ENCODE measurements at regions not wholly inside any gene's neighbourhood (a gene's known extent, or its start where the extent isn't known, plus 50 kb on each side); places are given as distances from the start of the nearest gene placed in this dataset.
"Not testable (repeated sequence)": the region's sequence is repeated elsewhere in the genome, so short reads cannot be mapped to it uniquely, and the experiment has no call there.

GRCh38 chr15:62275831-62276230 lies 110.7 kb upstream of the C2CD4B start:
- DNase-seq, result no peak

GRCh38 chr15:62277816-62278394 lies 112.8 kb upstream of the C2CD4B start:
- DNase-seq, result no peak

GRCh38 chr15:62278534-62278933 lies 113.4 kb upstream of the C2CD4B start:
- no peak for DNase-seq

DNA sequence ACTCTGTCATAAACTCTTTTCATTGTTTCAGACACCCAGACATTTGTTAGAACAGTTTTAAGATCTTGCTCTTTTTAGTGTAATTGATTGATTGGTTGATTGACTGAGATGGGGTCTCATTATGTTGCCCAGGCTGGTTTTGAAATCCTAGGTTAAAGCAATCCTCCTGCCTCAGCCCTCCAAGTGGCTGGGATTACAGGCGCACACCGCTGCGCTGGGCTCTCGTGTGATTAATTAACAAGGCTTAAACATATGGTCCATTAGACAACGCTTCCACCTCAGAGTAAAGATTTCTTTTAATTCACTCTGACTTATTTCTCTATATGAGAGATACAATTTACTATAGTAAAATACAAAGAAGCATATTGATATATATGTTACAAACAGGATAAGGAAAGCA lies 114.0 kb upstream of the C2CD4B start:
- no peak for DNase-seq

DNA sequence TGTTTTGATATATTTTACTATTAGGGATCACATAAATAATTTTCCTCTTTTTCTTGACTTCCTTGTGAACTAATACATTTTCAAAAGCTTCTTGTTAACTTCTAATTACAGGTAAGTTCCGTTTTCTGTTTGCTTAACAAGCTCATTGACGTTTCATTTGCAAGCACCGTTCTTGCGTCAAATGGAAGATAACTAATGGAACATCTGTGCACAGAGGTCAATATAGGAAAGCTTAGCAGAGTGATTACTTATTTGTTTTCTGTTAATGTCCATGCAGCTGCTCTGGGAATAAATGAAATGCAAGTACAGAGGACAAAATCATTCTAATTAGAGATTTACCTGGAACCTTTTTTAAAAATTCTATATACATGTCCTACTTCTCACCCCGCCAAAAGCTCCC lies 115.5 kb upstream of the C2CD4B start:
- no peak for DNase-seq

DNA sequence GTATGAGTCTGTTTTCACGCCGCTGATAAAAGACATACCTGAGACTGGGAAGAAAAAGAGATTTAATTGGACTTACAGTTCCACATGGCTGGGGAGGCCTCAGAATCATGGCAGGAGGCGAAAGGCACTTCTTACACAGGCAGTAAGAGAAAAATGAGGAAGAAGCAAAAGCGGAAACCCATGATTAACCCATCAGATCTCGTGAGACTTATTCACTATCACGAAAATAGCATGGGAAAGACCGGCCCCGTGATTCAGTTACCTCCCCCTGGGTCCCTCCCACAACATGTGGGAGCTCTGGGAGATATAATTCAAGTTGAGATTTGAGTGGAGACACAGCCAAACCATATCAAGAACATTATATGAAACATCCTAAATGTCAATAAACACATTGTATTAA lies 116.7 kb upstream of the C2CD4B start:
- DNase-seq, result not testable (repeated sequence)

DNA sequence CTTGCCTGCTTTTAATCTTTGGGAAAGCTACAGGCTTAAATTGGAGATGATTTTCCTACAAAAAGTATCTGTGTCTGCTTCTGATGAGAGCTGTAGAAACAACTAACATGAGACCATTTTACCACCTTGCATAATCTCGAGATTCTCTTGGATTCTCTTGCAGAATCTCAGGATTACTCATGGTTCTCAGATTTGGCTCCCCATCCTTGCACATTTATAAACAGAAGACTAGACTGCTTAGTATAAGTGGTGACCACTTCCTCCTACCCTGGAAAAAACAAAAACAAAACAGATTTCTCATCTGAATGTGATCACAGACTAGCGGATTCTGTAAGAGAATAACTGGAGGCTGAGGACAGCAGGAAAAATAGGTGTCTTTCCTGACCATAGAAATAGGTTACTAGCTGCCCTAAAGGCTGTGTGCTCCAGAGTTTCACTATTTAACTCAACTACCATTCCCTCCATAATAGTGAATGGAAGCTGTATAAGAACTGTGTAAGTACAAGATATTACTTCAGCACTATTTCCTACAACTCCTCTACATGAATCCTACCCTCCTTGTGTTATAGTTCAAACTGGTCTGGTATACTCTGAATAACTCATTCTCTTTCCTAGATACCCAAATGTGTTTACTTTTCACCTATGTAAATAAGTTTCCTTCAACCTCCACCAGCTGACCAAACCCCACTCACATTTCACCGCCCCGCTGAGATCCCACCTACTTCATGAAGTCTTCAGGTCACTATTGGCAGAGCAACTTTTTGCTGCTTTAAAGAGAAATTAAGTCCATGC lies 122.2 kb upstream of the C2CD4B start:
- DNase-seq, result no peak

DNA sequence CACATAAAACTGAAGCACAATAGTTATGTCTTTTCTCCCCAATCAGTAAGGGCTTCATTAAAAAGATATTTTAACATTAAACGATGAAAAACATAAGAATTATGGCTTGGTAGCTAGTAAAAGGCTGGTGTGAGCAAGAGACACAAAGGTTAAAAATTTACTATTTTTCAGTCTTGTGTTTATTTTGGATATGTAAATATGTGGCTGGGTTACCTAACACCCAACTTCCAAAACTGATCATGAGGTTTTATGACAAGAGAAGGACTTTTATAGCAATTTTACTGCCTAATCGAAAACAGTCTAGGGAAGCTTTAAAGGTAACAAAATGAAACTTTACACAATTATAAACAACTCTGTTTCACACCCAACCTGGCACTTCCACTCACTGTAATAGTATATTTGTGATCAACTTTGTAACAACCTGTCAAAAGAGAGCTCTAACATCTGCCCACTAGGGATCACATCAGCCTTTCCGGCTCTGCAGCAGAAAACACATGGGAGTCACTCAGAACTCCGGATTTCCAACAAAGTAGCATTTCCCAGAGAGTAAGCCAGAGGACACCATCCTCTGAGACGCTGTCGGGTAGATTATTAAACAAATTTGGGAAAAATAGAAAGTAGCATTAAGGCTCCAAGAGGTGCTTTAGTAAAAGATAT lies 123.4 kb upstream of the C2CD4B start:
- DNase-seq, result no peak

DNA sequence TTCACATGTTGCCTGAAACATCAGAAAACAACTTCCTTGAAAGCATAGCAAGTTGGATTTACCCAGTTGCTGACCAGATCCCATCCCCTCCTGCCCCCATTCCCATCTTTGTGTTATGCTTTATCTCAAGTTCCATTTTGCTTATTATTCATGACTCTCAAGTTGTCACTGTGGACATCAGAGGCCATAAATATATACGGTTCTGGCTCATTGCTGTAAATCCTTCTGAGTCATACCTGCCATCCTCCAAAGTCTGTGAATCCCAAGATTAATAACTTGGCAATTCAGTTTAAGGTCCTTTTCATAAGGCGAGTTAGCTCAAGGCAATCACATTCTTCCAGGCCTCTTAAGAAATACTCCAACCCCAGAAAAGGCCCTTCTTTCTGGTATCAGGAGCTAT lies 126.2 kb upstream of the C2CD4B start:
- no peak for DNase-seq

- no peak for DNase-seq
Observed at GRCh38 chr15:62296756-62297507, 131.8 kb upstream of the C2CD4B start.

DNA sequence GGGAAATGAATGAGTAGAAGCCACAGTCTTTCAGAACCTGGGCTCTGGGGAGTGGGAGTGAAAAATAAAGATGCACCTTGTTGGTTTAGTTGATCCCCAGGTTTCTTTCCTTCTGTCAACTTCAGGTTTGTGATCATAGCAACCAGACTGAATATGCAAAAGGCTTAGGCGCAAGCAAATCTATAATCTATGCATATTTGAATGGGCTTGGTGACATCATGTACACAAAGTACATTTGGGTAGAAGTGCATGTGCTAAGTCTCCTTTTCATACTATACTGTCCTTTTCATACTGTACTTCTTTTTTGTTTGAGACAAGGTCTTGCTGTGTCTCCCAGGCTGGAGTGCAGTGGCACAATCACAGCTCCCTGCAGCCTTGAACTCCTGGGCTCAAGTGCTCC lies 132.4 kb upstream of the C2CD4B start:
- DNase-seq, result no peak

DNA sequence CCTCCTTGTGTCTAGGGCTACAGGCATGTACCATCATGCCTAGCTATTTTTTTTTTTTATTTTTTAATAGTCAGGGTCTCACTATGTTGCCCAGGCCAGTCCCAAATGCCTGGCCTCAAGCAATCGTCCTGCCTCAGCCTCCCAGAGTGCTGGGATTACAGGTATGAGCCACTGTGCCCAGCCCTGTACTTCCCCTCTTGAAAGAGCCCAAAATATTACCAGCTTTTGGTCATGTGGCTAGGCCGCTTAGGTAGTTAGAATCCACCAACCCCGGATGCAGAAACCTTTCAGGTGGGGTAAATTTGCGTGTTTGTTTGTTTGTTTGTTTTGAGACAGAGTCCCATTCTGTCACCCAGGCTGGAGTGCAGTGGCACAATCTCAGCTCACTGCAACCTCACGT lies 132.8 kb upstream of the C2CD4B start:
- DNase-seq, result no peak

- no peak for DNase-seq
Observed at GRCh38 chr15:62298811-62299210, 133.7 kb upstream of the C2CD4B start.

- no peak for DNase-seq
Observed at GRCh38 chr15:62299541-62299940, 134.5 kb upstream of the C2CD4B start.

DNA sequence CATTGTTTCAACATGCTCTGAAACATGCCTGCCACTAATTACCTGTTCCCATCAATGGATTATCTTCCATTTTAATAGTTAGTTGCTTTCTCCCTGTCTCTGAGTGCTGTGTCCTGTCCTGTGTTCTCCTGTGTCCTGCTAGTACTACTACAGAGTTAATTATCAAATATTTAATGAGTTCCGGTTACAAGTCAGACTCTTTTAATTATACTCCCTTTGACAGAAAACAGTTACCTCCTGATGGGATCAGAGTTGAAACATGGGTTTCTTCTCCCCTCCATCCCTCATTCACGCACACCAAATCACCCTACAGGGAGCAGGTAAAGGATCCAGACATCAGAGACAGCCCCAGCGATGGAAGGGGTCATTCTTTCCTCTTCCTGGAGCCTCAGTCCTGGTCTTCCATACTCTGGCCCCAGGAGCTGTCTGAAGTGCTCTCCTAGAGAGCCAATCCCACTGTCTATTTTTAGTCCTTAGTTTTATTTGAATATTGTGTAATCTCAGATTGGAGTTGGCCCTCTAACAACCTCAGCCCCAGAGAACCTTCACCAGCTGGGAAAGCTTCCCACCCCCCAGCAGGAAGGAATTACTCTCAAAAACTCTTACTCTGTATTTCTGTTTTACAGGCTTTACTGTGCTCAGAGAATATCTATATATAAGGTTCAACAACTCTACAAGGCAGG lies 137.0 kb upstream of the C2CD4B start:
- DNase-seq, result no peak

DNA sequence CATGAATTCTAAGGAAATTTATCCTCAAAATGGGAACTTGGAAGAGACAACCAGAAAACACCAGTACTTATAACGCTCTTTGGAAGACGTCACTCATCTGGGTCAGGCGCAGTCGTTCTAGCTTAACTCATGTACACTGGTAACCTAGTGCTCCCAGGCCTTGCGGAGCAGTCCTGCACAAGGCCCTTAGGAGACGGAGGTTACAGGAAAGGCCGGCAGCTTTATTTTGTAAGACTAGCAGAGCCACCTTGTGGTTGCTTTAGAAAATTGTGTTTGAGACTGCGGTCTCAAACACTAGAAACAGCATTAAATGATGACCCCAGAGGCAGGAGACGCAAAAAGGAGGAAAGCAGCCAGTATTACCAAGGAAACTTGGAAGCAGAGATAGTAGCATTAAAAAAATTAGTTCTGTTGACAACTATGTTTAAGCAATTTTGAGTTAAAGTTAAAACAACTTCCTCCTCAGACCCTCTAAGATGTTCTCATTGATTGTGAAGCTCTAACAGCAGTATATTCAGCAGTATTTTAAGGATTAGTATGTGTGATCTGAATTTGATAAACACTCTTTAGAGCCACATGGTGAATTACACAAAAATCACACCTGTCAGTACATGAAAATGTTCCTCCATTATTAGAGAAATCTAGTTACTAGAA lies 141.9 kb upstream of the C2CD4B start:
- peak in 1 of 2 experiments; percentile 50 for DNase-seq

DNA sequence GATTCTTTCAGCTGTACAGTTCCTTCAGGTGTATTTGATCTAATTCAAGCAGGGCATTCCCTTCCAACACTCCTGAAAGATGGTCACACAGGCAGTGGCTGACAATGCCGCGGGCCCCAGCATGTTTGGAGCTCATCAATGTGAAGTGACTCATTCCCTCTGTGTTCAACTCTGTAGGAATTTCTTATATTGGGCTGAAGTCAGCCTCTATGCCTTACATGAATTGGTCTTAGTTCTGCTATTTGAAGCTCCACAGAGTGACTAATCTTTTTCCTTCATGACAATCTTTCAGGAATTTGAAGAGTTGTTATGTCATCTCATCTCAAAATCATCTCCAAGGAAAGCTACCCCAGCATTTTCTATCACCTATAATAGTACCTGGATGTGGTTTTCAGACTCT lies 142.5 kb upstream of the C2CD4B start:
- DNase-seq, result no peak

GRCh38 chr15:62316413-62317060 lies 151.5 kb upstream of the C2CD4B start:
- no peak for DNase-seq

DNA sequence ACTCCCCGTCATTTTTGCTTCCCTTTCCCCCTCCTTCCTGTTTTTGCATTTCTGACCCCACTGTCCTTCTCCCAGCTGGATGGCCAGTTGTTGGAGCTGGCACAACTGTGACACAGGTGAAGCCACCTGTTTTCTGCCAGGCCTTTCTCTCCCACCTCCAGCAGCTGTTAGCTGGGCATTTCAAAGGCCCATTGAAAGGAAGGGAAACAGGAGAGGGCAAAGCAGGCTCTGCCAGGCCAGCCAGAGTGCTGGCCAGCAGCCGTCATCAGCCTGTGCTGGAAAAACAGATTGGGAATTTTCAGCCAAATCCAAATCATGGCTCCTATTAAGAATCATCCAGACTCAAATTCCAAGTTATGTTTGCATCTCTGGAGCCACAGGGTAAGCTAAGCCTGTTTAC lies 155.2 kb upstream of the C2CD4B start:
- no peak for DNase-seq

DNA sequence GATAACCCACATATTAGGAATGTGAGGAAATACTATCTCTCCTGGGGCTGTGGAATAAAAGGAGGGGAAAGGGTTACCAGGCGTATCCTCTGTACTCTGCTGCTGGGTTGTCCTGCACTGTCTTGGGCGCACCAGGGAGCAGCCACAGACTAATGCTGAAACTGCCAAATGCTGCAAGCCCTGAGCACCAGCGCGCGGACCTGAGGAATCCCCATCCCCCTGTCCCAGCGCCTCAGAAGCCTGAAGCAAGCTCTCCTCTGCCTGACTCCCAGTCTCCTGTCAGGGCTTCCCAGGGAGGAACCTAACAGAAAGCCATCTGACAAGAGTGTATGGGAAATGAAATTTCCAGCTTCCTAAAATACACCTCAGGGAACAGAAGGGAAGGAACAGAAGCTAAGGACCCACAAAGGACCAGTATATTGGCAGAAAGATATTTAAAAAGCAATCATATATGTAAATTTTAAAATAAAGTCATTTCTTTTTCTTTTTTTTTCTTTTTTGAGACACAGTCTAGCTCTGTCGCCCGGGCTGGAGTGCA lies 158.3 kb upstream of the C2CD4B start:
- no peak for DNase-seq

- DNase-seq, result no peak
Observed at GRCh38 chr15:62324382-62324781, 159.3 kb upstream of the C2CD4B start.

DNA sequence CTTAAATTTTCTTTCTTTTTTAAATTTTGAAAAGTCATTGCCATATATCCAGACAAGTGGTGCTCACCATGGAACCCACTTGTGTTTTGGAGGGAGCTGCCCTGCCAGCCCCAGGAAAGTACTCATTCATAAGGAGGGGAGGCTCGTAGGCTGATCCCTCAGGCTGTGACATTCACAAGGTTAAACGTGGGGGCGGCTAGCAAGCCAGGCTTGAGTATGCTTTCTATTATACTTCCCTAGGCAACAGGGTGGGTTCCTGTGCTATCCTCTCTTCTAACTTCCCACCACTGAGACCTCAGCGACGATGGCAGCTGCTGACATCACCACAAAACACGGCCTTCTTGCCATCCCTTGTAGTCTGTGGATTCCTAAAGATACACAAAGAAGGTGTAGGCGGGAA lies 160.5 kb upstream of the C2CD4B start:
- no peak for DNase-seq

All from NCI-H446 (cell line).